ENCODE measurements at regions not wholly inside any gene's neighbourhood (a gene's known extent, or its start where the extent isn't known, plus 50 kb on each side); places are given as distances from the start of the nearest gene placed in this dataset.
A peak's percentile ranks its signal among the peaks of the same experiment; 100 is the strongest.

- DNase-seq (ENCODE audit: low read depth in 1 of 2, low spot score in 1 of 2): no peak
- no peak for TF ChIP-seq JUND (IDR thresholded peaks at IDR 0.05; ENCODE audit: low read depth)
- in situ Hi-C loops (cut with HindIII; ENCODE audit: low pct_unique_long_range_greater_than_20kb, low sequenced_read_pairs): no loop called here
These were observed 764.0 kb upstream of the CITED2 start for GRCh38 chr6:140138311-140139010.

DNA sequence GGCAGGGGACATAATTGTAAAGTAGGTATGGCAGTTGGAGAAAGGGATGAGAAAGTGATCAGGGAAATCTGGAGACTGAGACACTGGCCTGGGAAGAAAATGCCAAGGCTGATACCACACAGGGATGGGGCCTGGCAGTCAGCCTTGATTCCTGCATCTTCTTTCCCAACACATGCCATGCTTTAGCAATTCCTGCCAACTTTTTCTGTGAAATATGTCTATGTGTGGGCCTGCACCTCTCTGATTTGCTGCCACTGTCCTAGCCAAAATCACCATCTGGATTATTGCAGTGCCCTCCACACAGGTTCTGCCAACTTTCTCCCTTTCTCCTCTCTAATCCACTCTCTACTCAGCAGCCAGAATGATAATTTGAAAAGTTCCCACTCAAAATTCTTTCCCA lies 759.8 kb upstream of the CITED2 start:
- no peak for TF ChIP-seq JUND (IDR thresholded peaks at IDR 0.05; ENCODE audit: low read depth)
- DNase-seq (ENCODE audit: low read depth in 1 of 2, low spot score in 1 of 2): no peak
- in situ Hi-C loops (cut with HindIII; ENCODE audit: low pct_unique_long_range_greater_than_20kb, low sequenced_read_pairs): no loop called here

GRCh38 chr6:140130074-140130473 lies 755.6 kb upstream of the CITED2 start:
- TF ChIP-seq JUND (IDR thresholded peaks at IDR 0.05; ENCODE audit: low read depth): no peak
- DNase-seq (ENCODE audit: low read depth in 1 of 2, low spot score in 1 of 2): no peak
- in situ Hi-C loops (cut with HindIII; ENCODE audit: low pct_unique_long_range_greater_than_20kb, low sequenced_read_pairs): no loop called here

- TF ChIP-seq JUND (IDR thresholded peaks at IDR 0.05; ENCODE audit: low read depth): no peak
- DNase-seq (ENCODE audit: low read depth in 1 of 2, low spot score in 1 of 2): no peak
- in situ Hi-C loops (cut with HindIII; ENCODE audit: low pct_unique_long_range_greater_than_20kb, low sequenced_read_pairs): no loop called here
These were observed 750.0 kb upstream of the CITED2 start for GRCh38 chr6:140124498-140124897.

GRCh38 chr6:140108167-140108566 lies 733.7 kb upstream of the CITED2 start:
- TF ChIP-seq JUND (IDR thresholded peaks at IDR 0.05; ENCODE audit: low read depth): no peak
- no peak for DNase-seq (ENCODE audit: low read depth in 1 of 2, low spot score in 1 of 2)
- in situ Hi-C loops (cut with HindIII; ENCODE audit: low pct_unique_long_range_greater_than_20kb, low sequenced_read_pairs): no loop called here

DNA sequence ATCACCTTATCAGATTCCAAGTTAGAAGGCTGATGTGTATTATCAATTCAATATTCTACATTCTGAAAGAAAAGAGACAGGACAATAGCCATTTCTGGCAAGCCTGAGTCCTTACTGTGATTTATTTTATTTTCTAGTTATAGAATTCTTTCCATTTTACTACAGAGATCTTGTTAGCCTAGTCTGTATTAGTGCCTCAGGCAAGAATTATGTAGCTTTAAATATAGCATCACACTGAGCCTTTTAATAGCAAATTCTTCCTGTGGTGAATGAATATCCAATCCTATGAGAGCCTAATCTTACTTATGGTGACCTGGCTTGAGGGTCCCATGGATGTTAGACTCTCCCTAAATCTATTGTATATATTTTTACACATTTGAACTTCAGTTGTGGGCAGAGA lies 732.8 kb upstream of the CITED2 start:
- in situ Hi-C loops (cut with HindIII; ENCODE audit: low pct_unique_long_range_greater_than_20kb, low sequenced_read_pairs): no loop called here
- TF ChIP-seq JUND (IDR thresholded peaks at IDR 0.05; ENCODE audit: low read depth): no peak

DNA sequence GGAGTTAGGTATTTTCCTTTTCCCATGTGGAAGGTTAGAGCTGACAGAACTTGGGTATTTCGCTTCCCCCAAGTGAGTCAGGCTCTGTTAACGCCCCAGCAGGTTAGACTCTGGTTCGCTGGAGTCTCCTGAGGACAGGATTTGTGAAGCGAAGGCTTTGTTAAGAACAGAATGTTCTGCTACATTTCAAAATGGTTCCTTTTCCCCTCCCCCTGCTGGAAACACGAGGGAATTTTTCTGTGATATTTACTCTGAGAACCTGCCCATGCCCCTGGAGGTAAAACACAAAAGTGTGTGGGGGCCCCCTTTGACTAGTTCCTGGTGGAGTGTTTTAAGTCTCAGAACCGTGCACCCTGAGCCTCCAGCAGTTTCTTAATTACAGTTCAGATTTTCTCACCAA lies 731.4 kb upstream of the CITED2 start:
- TF ChIP-seq JUND (IDR thresholded peaks at IDR 0.05; ENCODE audit: low read depth): no peak
- in situ Hi-C loops (cut with HindIII; ENCODE audit: low pct_unique_long_range_greater_than_20kb, low sequenced_read_pairs): no loop called here
- peak in 1 of 2 experiments; percentile 48 for DNase-seq (ENCODE audit: low read depth in 1 of 2, low spot score in 1 of 2)

More for the DNA sequence above, 732.8 kb upstream of the CITED2 start:
- no peak for DNase-seq (ENCODE audit: low read depth in 1 of 2, low spot score in 1 of 2)

- DNase-seq (ENCODE audit: low read depth in 1 of 2, low spot score in 1 of 2): no peak
- in situ Hi-C loops (cut with HindIII; ENCODE audit: low pct_unique_long_range_greater_than_20kb, low sequenced_read_pairs): no loop called here
- TF ChIP-seq JUND (IDR thresholded peaks at IDR 0.05; ENCODE audit: low read depth): no peak
These were observed 730.8 kb upstream of the CITED2 start for GRCh38 chr6:140105241-140105640.

GRCh38 chr6:140101818-140102217 lies 727.4 kb upstream of the CITED2 start:
- in situ Hi-C loops (cut with HindIII; ENCODE audit: low pct_unique_long_range_greater_than_20kb, low sequenced_read_pairs): no loop called here
- no peak for DNase-seq (ENCODE audit: low read depth in 1 of 2, low spot score in 1 of 2)
- TF ChIP-seq JUND (IDR thresholded peaks at IDR 0.05; ENCODE audit: low read depth): no peak

DNA sequence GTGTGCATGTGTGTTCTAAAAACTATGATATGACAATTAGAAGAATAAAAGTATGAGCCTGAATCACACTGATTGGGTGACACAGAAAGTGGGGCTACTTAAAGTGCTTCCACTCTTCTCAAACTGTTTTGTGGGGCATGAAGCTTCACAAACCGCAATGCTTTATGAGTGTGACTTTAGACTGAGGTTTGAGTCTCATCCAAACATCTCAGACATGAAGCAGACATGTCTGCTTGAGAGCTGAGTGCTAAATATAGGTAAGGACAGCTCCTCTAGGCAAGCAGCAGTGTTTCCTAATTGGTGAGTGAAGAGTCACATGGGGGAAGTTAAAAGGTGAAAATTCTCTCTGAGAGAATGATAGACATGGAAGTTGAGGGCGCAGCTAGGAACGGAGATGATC lies 726.9 kb upstream of the CITED2 start:
- DNase-seq (ENCODE audit: low read depth in 1 of 2, low spot score in 1 of 2): no peak
- in situ Hi-C loops (cut with HindIII; ENCODE audit: low pct_unique_long_range_greater_than_20kb, low sequenced_read_pairs): no loop called here
- no peak for TF ChIP-seq JUND (IDR thresholded peaks at IDR 0.05; ENCODE audit: low read depth)

- in situ Hi-C loops (cut with HindIII; ENCODE audit: low pct_unique_long_range_greater_than_20kb, low sequenced_read_pairs): no loop called here
These were observed 721.1 kb upstream of the CITED2 start for GRCh38 chr6:140095532-140095931.

DNA sequence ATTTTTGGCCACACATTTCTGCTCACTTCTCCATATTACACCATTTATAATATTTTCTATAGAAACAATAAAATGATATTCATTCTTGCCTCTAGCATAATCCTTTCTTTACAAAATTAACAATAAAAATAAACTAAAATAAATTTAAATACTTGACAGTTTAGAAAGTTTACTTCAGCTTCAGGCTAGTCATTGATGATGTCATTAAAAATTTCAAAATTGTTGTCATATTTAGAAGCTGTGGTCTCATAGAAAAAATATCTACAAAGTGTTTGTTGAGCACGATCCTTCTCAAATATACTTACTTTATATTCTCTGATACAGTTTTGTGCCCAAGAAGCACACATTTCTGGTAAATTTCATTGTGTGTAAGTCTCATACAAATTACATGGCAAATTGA lies 717.4 kb upstream of the CITED2 start:
- TF ChIP-seq JUND (IDR thresholded peaks at IDR 0.05; ENCODE audit: low read depth): no peak
- in situ Hi-C loops (cut with HindIII; ENCODE audit: low pct_unique_long_range_greater_than_20kb, low sequenced_read_pairs): no loop called here
- DNase-seq (ENCODE audit: low read depth in 1 of 2, low spot score in 1 of 2): no peak

More at GRCh38 chr6:140095532-140095931, 721.1 kb upstream of the CITED2 start:
- no peak for TF ChIP-seq JUND (IDR thresholded peaks at IDR 0.05; ENCODE audit: low read depth)
- no peak for DNase-seq (ENCODE audit: low read depth in 1 of 2, low spot score in 1 of 2)

- in situ Hi-C loops (cut with HindIII; ENCODE audit: low pct_unique_long_range_greater_than_20kb, low sequenced_read_pairs): no loop called here
- DNase-seq (ENCODE audit: low read depth in 1 of 2, low spot score in 1 of 2): no peak
- TF ChIP-seq JUND (IDR thresholded peaks at IDR 0.05; ENCODE audit: low read depth): no peak
These were observed 716.4 kb upstream of the CITED2 start for GRCh38 chr6:140090871-140091270.

GRCh38 chr6:140083375-140083774 lies 708.9 kb upstream of the CITED2 start:
- no peak for TF ChIP-seq JUND (IDR thresholded peaks at IDR 0.05; ENCODE audit: low read depth)
- DNase-seq (ENCODE audit: low read depth in 1 of 2, low spot score in 1 of 2): peak in 1 of 2 experiments; percentile 48
- in situ Hi-C loops (cut with HindIII; ENCODE audit: low pct_unique_long_range_greater_than_20kb, low sequenced_read_pairs): no loop called here

Measured in T47D (cell line).